GM18505 (cell line): ENCODE measurements at regions not wholly inside any gene's neighbourhood (a gene's known extent, or its start where the extent isn't known, plus 50 kb on each side); places are given as distances from the start of the nearest gene placed in this dataset.

Experiments
- ATAC-seq: cut with Tn5 transposase; IDR thresholded peaks from one replicate; pipeline ENCODE4 v1.9.1; 2021; ENCODE audit not compliant: unreplicated experiment
- POLR2A ChIP-seq: IDR thresholded peaks from 4 replicates; pipeline ENCODE4 v1.6.1; 2011; ENCODE audit warnings: borderline replicate concordance; ENCODE audit not compliant: insufficient read depth, insufficient read length; ENCODE audit errors: extremely low read depth

DNA sequence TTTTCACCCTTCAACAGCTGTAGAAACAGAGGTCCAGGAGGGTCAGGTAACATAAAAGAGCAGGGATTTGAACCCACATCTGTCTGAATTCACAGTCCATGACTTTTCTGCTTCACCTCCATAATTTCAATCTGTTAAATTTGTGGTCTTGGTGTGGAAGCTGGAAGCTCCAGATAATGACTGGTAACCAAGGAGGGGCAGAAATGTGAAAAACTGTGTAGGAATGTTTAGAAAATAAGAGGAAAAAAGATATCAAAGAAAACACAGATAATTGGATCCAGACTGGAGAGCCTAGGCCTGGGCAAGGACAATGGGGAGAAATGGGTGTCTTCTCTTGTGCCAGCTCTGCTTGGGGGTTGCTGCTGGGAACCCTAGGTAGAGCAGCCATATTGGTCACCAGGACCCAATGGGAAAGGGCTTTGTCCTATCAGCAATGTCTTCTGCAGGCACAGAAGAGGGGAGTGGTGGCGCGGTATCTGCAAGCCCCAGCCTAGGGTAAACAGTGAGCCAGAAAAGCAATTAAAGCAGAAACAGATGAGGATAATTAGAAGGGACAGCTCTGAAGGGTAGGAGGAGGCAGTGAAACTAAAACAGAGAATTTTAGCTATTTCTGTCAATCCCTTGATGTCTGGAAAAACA is 54.3 kb upstream of the CCDC91 start:
- no peak for ATAC-seq
- no peak for TF ChIP-seq POLR2A

DNA sequence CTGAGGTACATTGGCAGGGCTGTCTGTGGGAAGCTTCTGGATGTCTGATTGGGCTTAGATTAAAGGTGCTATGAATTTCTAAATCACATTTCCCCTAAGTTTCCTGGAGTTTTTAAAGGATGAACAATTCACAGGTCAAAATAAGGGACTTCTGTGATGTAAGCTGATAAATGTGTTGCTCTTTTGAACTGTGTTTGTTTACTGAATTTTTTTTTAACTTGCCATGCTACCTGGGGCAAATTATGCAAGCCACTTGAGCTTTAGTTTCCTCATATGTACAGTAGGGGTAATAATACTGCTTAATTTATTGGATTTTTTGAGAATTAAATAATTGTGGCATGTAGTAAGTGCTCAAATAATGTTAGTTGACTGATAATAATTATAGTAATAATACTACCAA is 52.8 kb upstream of the CCDC91 start:
- ATAC-seq, result no peak
- TF ChIP-seq POLR2A, result no peak

GRCh38 chr12:28140404-28140803 is 49.9 kb upstream of the CCDC91 start:
- TF ChIP-seq POLR2A, result no peak
- ATAC-seq, result no peak
